Neural crest cell (in vitro differentiated cells): ENCODE measurements at regions not wholly inside any gene's neighbourhood (a gene's known extent, or its start where the extent isn't known, plus 50 kb on each side); places are given as distances from the start of the nearest gene placed in this dataset.

Source experiments
- DNase-seq: peaks from one replicate; pipeline ENCODE4 v3.0.0; 2021; ENCODE audit warnings: low read depth, mixed read lengths, low spot score
- H3K27ac Mint-ChIP-seq: one replicate; pipeline ENCODE4 v1.8.0; 2021; ENCODE audit warnings: mild to moderate bottlenecking, mixed read lengths; ENCODE audit not compliant: unreplicated experiment
- H3K27me3 Mint-ChIP-seq: 2 replicates; pipeline ENCODE4 v1.8.0; 2021; ENCODE audit warnings: low read depth, mild to moderate bottlenecking, mixed read lengths
- H3K36me3 Mint-ChIP-seq: 2 replicates; pipeline ENCODE4 v1.8.0; 2021; ENCODE audit warnings: low read depth, mild to moderate bottlenecking, mixed read lengths
- H3K4me1 Mint-ChIP-seq: 2 replicates; pipeline ENCODE4 v1.8.0; 2021; ENCODE audit warnings: mixed read lengths
- H3K4me3 Mint-ChIP-seq: one replicate; pipeline ENCODE4 v1.8.0; 2021; ENCODE audit warnings: mild to moderate bottlenecking, mixed read lengths
- H3K9me3 Mint-ChIP-seq: 2 replicates; pipeline ENCODE4 v1.8.0; 2021; ENCODE audit warnings: mixed read lengths
- TF ChIP-seq, protein P1 (sequence below): fragments of 200-600 bp; sonication (generic); conservative IDR thresholded peaks from 2 replicates; pipeline ENCODE4 v1.5.0; 2021; ENCODE audit warnings: antibody characterized with exemption, mild to moderate bottlenecking

DNA sequence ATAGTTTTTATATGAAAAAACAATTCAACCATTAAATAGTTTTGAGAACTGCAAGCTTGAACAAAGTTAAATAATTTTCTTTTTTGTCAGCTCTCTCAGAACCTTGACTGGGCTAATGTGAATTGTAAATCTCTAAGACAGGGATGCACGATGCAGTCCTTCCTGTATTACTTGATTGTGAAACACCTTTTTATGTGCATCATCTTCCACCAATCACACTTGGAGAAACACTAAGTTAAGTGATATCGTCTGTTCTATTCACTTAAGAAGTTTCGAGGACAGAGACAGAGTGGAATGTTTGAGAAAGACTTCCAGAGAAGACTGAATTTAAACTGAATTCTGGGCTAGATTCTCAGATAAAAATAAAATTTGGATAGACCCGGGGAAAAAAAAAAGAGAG lies 238.2 kb downstream of the MREG start:
- Mint-ChIP-seq H3K27me3 (no peaks in the 10 kb centered on the region), H3K27ac (no peak overlapping the region), H3K36me3 (no peaks in the 10 kb centered on the region), H3K9me3 (peaks cover 2% of the 10 kb centered on the region), H3K4me1 (peaks cover 36% of the 10 kb centered on the region), H3K4me3 (no peak overlapping the region)
- no peak for DNase-seq
- TF ChIP-seq, protein P1, sequence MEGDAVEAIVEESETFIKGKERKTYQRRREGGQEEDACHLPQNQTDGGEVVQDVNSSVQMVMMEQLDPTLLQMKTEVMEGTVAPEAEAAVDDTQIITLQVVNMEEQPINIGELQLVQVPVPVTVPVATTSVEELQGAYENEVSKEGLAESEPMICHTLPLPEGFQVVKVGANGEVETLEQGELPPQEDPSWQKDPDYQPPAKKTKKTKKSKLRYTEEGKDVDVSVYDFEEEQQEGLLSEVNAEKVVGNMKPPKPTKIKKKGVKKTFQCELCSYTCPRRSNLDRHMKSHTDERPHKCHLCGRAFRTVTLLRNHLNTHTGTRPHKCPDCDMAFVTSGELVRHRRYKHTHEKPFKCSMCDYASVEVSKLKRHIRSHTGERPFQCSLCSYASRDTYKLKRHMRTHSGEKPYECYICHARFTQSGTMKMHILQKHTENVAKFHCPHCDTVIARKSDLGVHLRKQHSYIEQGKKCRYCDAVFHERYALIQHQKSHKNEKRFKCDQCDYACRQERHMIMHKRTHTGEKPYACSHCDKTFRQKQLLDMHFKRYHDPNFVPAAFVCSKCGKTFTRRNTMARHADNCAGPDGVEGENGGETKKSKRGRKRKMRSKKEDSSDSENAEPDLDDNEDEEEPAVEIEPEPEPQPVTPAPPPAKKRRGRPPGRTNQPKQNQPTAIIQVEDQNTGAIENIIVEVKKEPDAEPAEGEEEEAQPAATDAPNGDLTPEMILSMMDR, result no peak

GRCh38 chr2:215773728-215774127 lies 239.6 kb downstream of the MREG start:
- DNase-seq, result no peak
- H3K4me1 Mint-ChIP-seq, result peaks cover 42% of the 10 kb centered on the region
- no peaks in the 10 kb centered on the region for H3K9me3 Mint-ChIP-seq
- H3K36me3 Mint-ChIP-seq, result no peaks in the 10 kb centered on the region
- no peaks in the 10 kb centered on the region for H3K27me3 Mint-ChIP-seq
- TF ChIP-seq, protein P1, result no peak
- H3K27ac Mint-ChIP-seq, result no peak overlapping the region
- H3K4me3 Mint-ChIP-seq, result no peak overlapping the region

- TF ChIP-seq, protein P1, result no peak
- Mint-ChIP-seq H3K9me3 (no peaks in the 10 kb centered on the region), H3K36me3 (no peaks in the 10 kb centered on the region), H3K4me3 (no peak overlapping the region), H3K27me3 (no peaks in the 10 kb centered on the region), H3K27ac (peak overlapping the region; percentile 1), H3K4me1 (peaks cover 42% of the 10 kb centered on the region)
- DNase-seq, result no peak
Measured at GRCh38 chr2:215772634-215773563, 240.5 kb downstream of the MREG start.

GRCh38 chr2:215772003-215772402 lies 241.3 kb downstream of the MREG start:
- no peaks in the 10 kb centered on the region for H3K36me3 Mint-ChIP-seq
- DNase-seq, result no peak
- H3K9me3 Mint-ChIP-seq, result no peaks in the 10 kb centered on the region
- no peak overlapping the region for H3K4me3 Mint-ChIP-seq
- TF ChIP-seq, protein P1, result no peak
- no peak overlapping the region for H3K27ac Mint-ChIP-seq
- peaks cover 42% of the 10 kb centered on the region for H3K4me1 Mint-ChIP-seq
- H3K27me3 Mint-ChIP-seq, result no peaks in the 10 kb centered on the region

DNA sequence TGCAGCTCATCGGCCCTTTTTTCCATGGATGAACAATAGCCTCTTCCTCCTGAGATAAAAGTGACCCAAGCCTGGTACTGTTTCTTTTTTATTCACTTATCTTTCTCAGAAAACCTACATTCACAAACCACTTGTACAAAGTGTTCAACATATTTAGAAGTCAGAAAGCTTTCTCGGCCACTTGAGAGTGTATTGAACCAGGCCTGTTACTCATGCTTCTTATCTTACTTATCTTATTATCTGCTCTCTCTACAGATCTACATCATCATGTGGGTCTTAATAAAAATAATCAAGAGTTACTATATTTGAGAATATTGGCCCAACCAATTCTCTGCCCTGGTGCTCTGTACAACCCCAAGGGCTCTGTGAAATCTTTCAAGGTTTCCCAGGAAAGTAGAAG lies 242.1 kb downstream of the MREG start:
- no peaks in the 10 kb centered on the region for H3K9me3 Mint-ChIP-seq
- no peaks in the 10 kb centered on the region for H3K36me3 Mint-ChIP-seq
- no peaks in the 10 kb centered on the region for H3K27me3 Mint-ChIP-seq
- TF ChIP-seq, protein P1, result no peak
- peaks cover 42% of the 10 kb centered on the region for H3K4me1 Mint-ChIP-seq
- DNase-seq, result no peak
- H3K27ac Mint-ChIP-seq, result no peak overlapping the region
- no peak overlapping the region for H3K4me3 Mint-ChIP-seq
